Hepatocyte (in vitro differentiated cells): ENCODE measurements at regions not wholly inside any gene's neighbourhood (a gene's known extent, or its start where the extent isn't known, plus 50 kb on each side); places are given as distances from the start of the nearest gene placed in this dataset.

Source experiments
- DNase-seq: peaks from one replicate; pipeline ENCODE4 v3.0.0-alpha.2; 2016; ENCODE audit warnings: low spot score
- H2AFZ ChIP-seq: fragments of 200-600 bp; sonication (generic); 2 replicates; pipeline ENCODE4 v1.6.0; 2016; ENCODE audit warnings: antibody characterized with exemption, mild to moderate bottlenecking
- H3K27ac ChIP-seq: fragments of 200-600 bp; sonication (generic); 2 replicates; pipeline ENCODE4 v1.5.1; 2016; ENCODE audit warnings: mild to moderate bottlenecking
- H3K27me3 ChIP-seq: fragments of 200-600 bp; sonication (generic); 2 replicates; pipeline ENCODE4 v1.6.1; 2016
- H3K36me3 ChIP-seq: fragments of 200-600 bp; sonication (generic); replicated peaks from 2 replicates; pipeline ENCODE4 v1.5.1; 2016; ENCODE audit warnings: low read depth; ENCODE audit not compliant: insufficient read depth
- H3K4me1 ChIP-seq: fragments of 200-600 bp; sonication (generic); 2 replicates; pipeline ENCODE4 v1.5.1; 2016; ENCODE audit warnings: mild to moderate bottlenecking, moderate library complexity; ENCODE audit not compliant: insufficient read depth
- H3K4me2 ChIP-seq: fragments of 200-600 bp; sonication (generic); 2 replicates; pipeline ENCODE4 v1.6.0; 2016
- H3K4me3 ChIP-seq: fragments of 200-600 bp; sonication (generic); 2 replicates; pipeline ENCODE4 v1.5.1; 2016; ENCODE audit warnings: mild to moderate bottlenecking
- H3K79me2 ChIP-seq: fragments of 200-600 bp; sonication (generic); 2 replicates; pipeline ENCODE4 v1.6.0; 2017; ENCODE audit warnings: mild to moderate bottlenecking
- H3K9me2 ChIP-seq: fragments of 200-600 bp; sonication (generic); replicated peaks from 2 replicates; pipeline ENCODE4 v1.6.0; 2017; ENCODE audit warnings: mild to moderate bottlenecking; ENCODE audit not compliant: insufficient read depth
- H3K9me3 ChIP-seq: fragments of 200-600 bp; sonication (generic); 2 replicates; pipeline ENCODE4 v1.5.1; 2016; ENCODE audit warnings: low read depth, mild to moderate bottlenecking
- H4K20me1 ChIP-seq: fragments of 200-600 bp; sonication (generic); 2 replicates; pipeline ENCODE4 v1.6.0; 2016; ENCODE audit warnings: mild to moderate bottlenecking; ENCODE audit not compliant: insufficient read depth, poor library complexity, severe bottlenecking
- EZH2 ChIP-seq: fragments of 200-600 bp; sonication (generic); IDR thresholded peaks from 2 replicates; pipeline ENCODE4 v1.6.1; 2016; ENCODE audit warnings: antibody characterized with exemption, mild to moderate bottlenecking, borderline replicate concordance
- EZH2phosphoT487 ChIP-seq: fragments of 200-600 bp; sonication (generic); IDR thresholded peaks from one replicate; pipeline ENCODE4 v1.6.1; 2018; ENCODE audit warnings: antibody characterized with exemption, mild to moderate bottlenecking, low read depth, moderate library complexity; ENCODE audit not compliant: unreplicated experiment, severe bottlenecking
- WGBS: methylation state at CpG from one replicate; pipeline ENCODE4 v1.1.6; 2016; ENCODE audit warnings: low lambda C conversion rate; ENCODE audit errors: missing lambda C conversion rate; 5-methylcytosine and 5-hydroxymethylcytosine counted together
- TF ChIP-seq, protein P1 (sequence below): fragments of 200-600 bp; sonication (generic); IDR thresholded peaks from 2 replicates; pipeline ENCODE4 v1.5.1; 2016; ENCODE audit warnings: antibody characterized with exemption, mild to moderate bottlenecking; ENCODE audit not compliant: poor library complexity

DNA sequence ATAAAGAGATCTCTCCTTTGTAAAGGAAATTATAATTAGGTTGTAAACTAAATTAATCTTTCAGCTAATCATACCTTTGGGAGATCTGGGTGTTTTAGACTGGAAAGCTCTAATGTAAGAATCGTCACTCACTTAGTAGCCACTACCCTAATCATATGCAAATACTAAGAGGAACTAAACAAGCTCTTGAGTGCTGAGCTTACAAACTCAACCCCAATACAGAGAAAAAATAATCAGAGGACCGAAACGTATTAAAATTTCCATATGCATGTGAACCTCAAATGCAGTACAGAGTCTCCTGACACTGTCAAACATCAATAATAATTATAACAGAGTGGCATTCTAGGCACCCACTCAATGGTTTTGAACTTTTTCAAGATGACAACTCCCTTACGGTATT lies 235.3 kb upstream of the FOXN3 start:
- Histone ChIP-seq H4K20me1 (no peaks in the 10 kb centered on the region), H3K9me2 (no peaks in the 10 kb centered on the region), H3K36me3 (no peaks in the 10 kb centered on the region), H2AFZ (no peak overlapping the region), H3K9me3 (no peaks in the 10 kb centered on the region), H3K4me1 (no peaks in the 10 kb centered on the region), H3K79me2 (no peaks in the 10 kb centered on the region), H3K4me2 (no peak overlapping the region), H3K27ac (no peak overlapping the region), H3K4me3 (no peak overlapping the region), H3K27me3 (no peaks in the 10 kb centered on the region)
- 92% methylated on average over 4 of the region's 4 CpGs for WGBS
- no peak for DNase-seq
- TF ChIP-seq, protein P1, sequence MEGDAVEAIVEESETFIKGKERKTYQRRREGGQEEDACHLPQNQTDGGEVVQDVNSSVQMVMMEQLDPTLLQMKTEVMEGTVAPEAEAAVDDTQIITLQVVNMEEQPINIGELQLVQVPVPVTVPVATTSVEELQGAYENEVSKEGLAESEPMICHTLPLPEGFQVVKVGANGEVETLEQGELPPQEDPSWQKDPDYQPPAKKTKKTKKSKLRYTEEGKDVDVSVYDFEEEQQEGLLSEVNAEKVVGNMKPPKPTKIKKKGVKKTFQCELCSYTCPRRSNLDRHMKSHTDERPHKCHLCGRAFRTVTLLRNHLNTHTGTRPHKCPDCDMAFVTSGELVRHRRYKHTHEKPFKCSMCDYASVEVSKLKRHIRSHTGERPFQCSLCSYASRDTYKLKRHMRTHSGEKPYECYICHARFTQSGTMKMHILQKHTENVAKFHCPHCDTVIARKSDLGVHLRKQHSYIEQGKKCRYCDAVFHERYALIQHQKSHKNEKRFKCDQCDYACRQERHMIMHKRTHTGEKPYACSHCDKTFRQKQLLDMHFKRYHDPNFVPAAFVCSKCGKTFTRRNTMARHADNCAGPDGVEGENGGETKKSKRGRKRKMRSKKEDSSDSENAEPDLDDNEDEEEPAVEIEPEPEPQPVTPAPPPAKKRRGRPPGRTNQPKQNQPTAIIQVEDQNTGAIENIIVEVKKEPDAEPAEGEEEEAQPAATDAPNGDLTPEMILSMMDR: no peak
- TF ChIP-seq EZH2: no peak
- no peak for TF ChIP-seq EZH2phosphoT487

DNA sequence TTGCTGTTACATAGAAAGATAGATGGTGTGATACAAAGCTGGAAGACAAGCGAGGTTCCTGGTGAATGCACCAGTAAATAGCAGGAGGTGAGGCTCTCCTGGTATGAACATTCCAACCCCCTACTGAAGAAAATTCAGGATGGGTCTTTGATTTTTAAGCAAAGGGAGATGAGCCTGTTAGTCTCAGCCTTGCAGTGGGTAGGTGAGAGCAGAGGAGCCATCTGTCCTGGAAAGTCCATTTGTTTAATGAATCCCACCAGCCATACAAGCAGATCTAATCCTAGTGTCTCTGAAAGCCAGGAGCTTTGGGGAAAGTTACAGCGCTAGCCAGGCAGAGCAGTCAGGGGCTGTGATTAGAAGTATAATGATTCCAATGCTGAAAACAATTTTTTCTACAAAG lies 234.8 kb upstream of the FOXN3 start:
- Histone ChIP-seq H3K4me3 (no peak overlapping the region), H3K9me2 (no peaks in the 10 kb centered on the region), H3K79me2 (no peaks in the 10 kb centered on the region), H3K4me2 (no peak overlapping the region), H3K27ac (no peak overlapping the region), H4K20me1 (no peaks in the 10 kb centered on the region), H3K36me3 (no peaks in the 10 kb centered on the region), H3K27me3 (no peaks in the 10 kb centered on the region), H3K9me3 (no peaks in the 10 kb centered on the region), H2AFZ (no peak overlapping the region), H3K4me1 (no peaks in the 10 kb centered on the region)
- no peak for DNase-seq
- 93% methylated on average over 2 of the region's 2 CpGs for WGBS
- TF ChIP-seq EZH2phosphoT487 (no peak), EZH2 (no peak)
- TF ChIP-seq, protein P1: no peak

DNA sequence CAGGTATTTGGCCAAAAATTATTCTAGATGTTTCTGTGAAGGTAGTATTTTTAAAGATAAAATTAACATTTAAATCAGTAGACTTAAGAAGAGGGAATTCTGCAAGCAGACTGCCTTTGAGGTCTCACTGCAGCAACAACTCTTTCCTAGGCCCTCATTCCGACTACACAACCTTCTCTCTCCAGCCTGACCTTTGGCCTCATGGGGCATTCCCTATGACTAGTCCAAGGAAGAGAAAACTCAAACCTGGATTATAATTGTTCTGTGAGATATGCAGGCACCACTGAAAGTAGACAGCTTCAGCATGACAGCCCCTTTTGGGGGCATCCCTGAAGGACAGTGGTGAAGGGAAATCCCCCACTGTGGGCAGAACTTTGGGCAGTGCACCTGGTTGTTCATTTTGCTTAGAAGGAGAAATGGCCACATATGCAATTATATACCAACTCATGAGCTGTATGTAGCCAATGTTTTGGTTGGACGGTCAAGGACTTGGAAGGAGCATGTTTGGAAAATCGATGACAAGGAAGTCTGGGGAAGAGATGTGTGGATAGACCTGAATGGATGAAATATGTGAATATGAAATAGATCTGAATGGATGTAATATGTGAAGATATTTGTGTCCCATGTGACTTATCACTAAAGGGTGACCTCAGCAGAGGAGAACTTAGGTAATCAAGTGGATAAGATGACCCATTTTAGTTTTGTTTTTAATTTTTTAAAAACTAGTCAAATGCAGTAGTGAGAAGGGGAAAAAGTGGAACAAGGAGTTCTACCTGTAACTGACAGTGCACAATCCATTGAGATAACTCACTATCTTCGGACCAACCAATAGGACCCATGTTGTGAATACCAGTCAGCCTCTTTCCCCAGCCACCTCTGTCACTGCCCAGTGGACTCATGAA lies 233.3 kb upstream of the FOXN3 start:
- no peak overlapping the region for H2AFZ ChIP-seq
- no peak for DNase-seq
- 95% methylated on average over 4 of the region's 4 CpGs for WGBS
- no peaks in the 10 kb centered on the region for H3K27me3 ChIP-seq
- H3K36me3 ChIP-seq: no peaks in the 10 kb centered on the region
- no peak overlapping the region for H3K27ac ChIP-seq
- no peaks in the 10 kb centered on the region for H3K79me2 ChIP-seq
- H3K4me3 ChIP-seq: no peak overlapping the region
- H3K9me3 ChIP-seq: no peaks in the 10 kb centered on the region
- H3K4me1 ChIP-seq: no peaks in the 10 kb centered on the region
- H3K4me2 ChIP-seq: no peak overlapping the region
- H3K9me2 ChIP-seq: no peaks in the 10 kb centered on the region
- H4K20me1 ChIP-seq: no peaks in the 10 kb centered on the region
- TF ChIP-seq EZH2phosphoT487 (no peak), EZH2 (no peak)
- TF ChIP-seq, protein P1: no peak
